H1 (cell line): ENCODE measurements at regions not wholly inside any gene's neighbourhood (a gene's known extent, or its start where the extent isn't known, plus 50 kb on each side); places are given as distances from the start of the nearest gene placed in this dataset.

Source experiments
- CTCF ChIA-PET: fragments of 300-600 bp; sonication (Branson Sonifier 250); formaldehyde crosslinking; loops from one replicate; lab custom pipeline; 2021; ENCODE audit not compliant: partially characterized antibody; lab: Charles Lee
- POLR2A ChIA-PET: fragments of 300-600 bp; sonication (Branson Sonifier 250); formaldehyde crosslinking; loops from one replicate; lab custom pipeline; 2021; ENCODE audit warnings: inconsistent platforms; ENCODE audit not compliant: partially characterized antibody; lab: Charles Lee
- DNase-seq, 2 experiments: peaks; one replicate each; pipeline versions ENCODE4 v3.0.0 to v3.0.0-alpha.2; 2010 to 2022; ENCODE audit warnings: low spot score in 2 of 2, low read depth in 1 of 2, mixed read lengths in 1 of 2
- FAIRE-seq: peaks from 2 replicates; lab custom pipeline; 2011; peaks lifted over from hg19 to GRCh38; lab: Jason Lieb, UNC
- H2AFZ ChIP-seq: 2 replicates; pipeline ENCODE4 v1.8.1; 2012; ENCODE audit warnings: low read length, inconsistent platforms
- H2AK5ac ChIP-seq: 2 replicates; pipeline ENCODE4 v1.6.1; 2013; ENCODE audit warnings: low read depth, low read length
- H2BK120ac ChIP-seq: replicated peaks from 2 replicates; pipeline ENCODE3; 2013; ENCODE audit warnings: low read depth, low read length, inconsistent platforms
- H2BK12ac ChIP-seq: 2 replicates; pipeline ENCODE4 v1.6.1; 2013; ENCODE audit warnings: low read depth, low read length
- H2BK15ac ChIP-seq: 2 replicates; pipeline ENCODE4 v1.6.1; 2013; ENCODE audit warnings: low read length
- H2BK20ac ChIP-seq: 2 replicates; pipeline ENCODE4 v1.6.1; 2013; ENCODE audit warnings: low read length
- H2BK5ac ChIP-seq: 2 replicates; pipeline ENCODE4 v1.6.1; 2013; ENCODE audit warnings: low read depth, low read length
- H3K14ac ChIP-seq: 2 replicates; pipeline ENCODE4 v1.6.1; 2013; ENCODE audit warnings: inconsistent platforms; ENCODE audit not compliant: insufficient read length
- H3K18ac ChIP-seq: 2 replicates; pipeline ENCODE4 v1.6.1; 2013; ENCODE audit warnings: low read length; ENCODE audit errors: extremely low read depth
- H3K23ac ChIP-seq: 2 replicates; pipeline ENCODE4 v1.6.1; 2013; ENCODE audit warnings: inconsistent platforms; ENCODE audit not compliant: insufficient read length
- H3K23me2 ChIP-seq: 2 replicates; pipeline ENCODE4 v1.6.1; 2013; ENCODE audit warnings: low read depth, low read length
- H3K27ac ChIP-seq: 2 replicates; pipeline ENCODE4 v1.6.1; 2011; ENCODE audit warnings: low read depth, low read length, inconsistent platforms
- H3K27me3 ChIP-seq, 4 experiments: replicated peaks in 1 of 4; 1 replicate in 1 of 4; 2 replicates in 3 of 4; pipeline versions ENCODE4 v1.6.1 to v1.8.1; 2011 to 2013; ENCODE audit warnings: low read length in 3 of 4, mild to moderate bottlenecking in 3 of 4, inconsistent platforms in 2 of 4, mixed read lengths in 2 of 4, moderate library complexity in 1 of 4; ENCODE audit not compliant: control insufficient read depth in 3 of 4, insufficient read depth in 3 of 4; ENCODE audit errors: extremely low read depth in 1 of 4
- H3K36me3 ChIP-seq, 4 experiments: 2 replicates each; pipeline versions ENCODE4 v1.6.1 to v1.8.1; 2011 to 2013; ENCODE audit warnings: mild to moderate bottlenecking in 4 of 4, low read length in 3 of 4, moderate library complexity in 2 of 4, control low read depth in 1 of 4, inconsistent platforms in 1 of 4; ENCODE audit not compliant: insufficient read depth in 4 of 4, control insufficient read depth in 2 of 4
- H3K4ac ChIP-seq: replicated peaks from 2 replicates; pipeline ENCODE3; 2013; ENCODE audit warnings: low read length, low read depth, mixed read lengths, inconsistent platforms; ENCODE audit not compliant: insufficient read length
- H3K4me1 ChIP-seq, 4 experiments: replicated peaks in 1 of 4; 1 replicate in 1 of 4; 2 replicates in 3 of 4; pipeline versions ENCODE4 v1.6.1 to v1.8.1; 2011 to 2013; ENCODE audit warnings: low read length in 3 of 4, inconsistent platforms in 2 of 4, mixed read lengths in 1 of 4; ENCODE audit not compliant: insufficient read depth in 4 of 4, control insufficient read depth in 3 of 4
- H3K4me2 ChIP-seq, 2 experiments: 2 replicates each; pipeline versions ENCODE4 v1.6.1 to v1.8.1; 2011 to 2013; ENCODE audit warnings: low read depth in 2 of 2, low read length in 2 of 2, control low read depth in 1 of 2, inconsistent platforms in 1 of 2, mild to moderate bottlenecking in 1 of 2; ENCODE audit not compliant: insufficient read depth in 1 of 2
- H3K4me3 ChIP-seq, 4 experiments: fragments of 200-600, 300-600 bp in 1 of 4; sonication (generic), shearing (Covaris generic), sonication (Bioruptor Twin) in 1 of 4; 2 replicates each; pipeline versions ENCODE4 v1.5.1 to v1.8.1; 2011 to 2016; ENCODE audit warnings: low read length in 4 of 4, low read depth in 3 of 4, control low read depth in 2 of 4, inconsistent platforms in 2 of 4, mild to moderate bottlenecking in 2 of 4, mixed read lengths in 1 of 4, moderate library complexity in 1 of 4; ENCODE audit not compliant: insufficient read depth in 2 of 4; ENCODE audit errors: extremely low read depth in 1 of 4
- H3K56ac ChIP-seq: replicated peaks from 2 replicates; pipeline ENCODE3; 2013; ENCODE audit warnings: low read depth, mild to moderate bottlenecking, mixed read lengths, low read length, inconsistent platforms; ENCODE audit not compliant: insufficient read length
- H3K79me1 ChIP-seq: 2 replicates; pipeline ENCODE4 v1.6.1; 2013; ENCODE audit warnings: low read depth, low read length, control low read depth
- H3K79me2 ChIP-seq, 2 experiments: 2 replicates each; pipeline versions ENCODE4 v1.6.1 to v1.8.1; 2012 to 2013; ENCODE audit warnings: low read length in 2 of 2, mild to moderate bottlenecking in 2 of 2, inconsistent platforms in 1 of 2; ENCODE audit not compliant: insufficient read depth in 2 of 2, control insufficient read depth in 1 of 2
- H3K9ac ChIP-seq, 4 experiments: replicated peaks in 1 of 4; 1 replicate in 1 of 4; 2 replicates in 3 of 4; pipeline versions ENCODE4 v1.6.1 to v1.8.1; 2011 to 2013; ENCODE audit warnings: low read depth in 3 of 4, low read length in 3 of 4, control low read depth in 2 of 4, mild to moderate bottlenecking in 2 of 4, moderate library complexity in 2 of 4, inconsistent platforms in 1 of 4; ENCODE audit errors: extremely low read depth in 1 of 4
- H3K9me3 ChIP-seq, 2 experiments: 2 replicates each; pipeline versions ENCODE4 v1.6.1 to v1.8.1; 2012 to 2013; ENCODE audit warnings: mild to moderate bottlenecking in 2 of 2, moderate library complexity in 2 of 2, control low read depth in 1 of 2, inconsistent platforms in 1 of 2, low read depth in 1 of 2, low read length in 1 of 2, mixed read lengths in 1 of 2; ENCODE audit not compliant: insufficient read depth in 2 of 2
- H4K20me1 ChIP-seq, 2 experiments: replicated peaks in 1 of 2; 2 replicates each; pipeline versions ENCODE3 to v1.8.1; 2011 to 2013; ENCODE audit warnings: inconsistent platforms in 2 of 2, low read length in 2 of 2, mild to moderate bottlenecking in 1 of 2; ENCODE audit not compliant: insufficient read depth in 2 of 2, control insufficient read depth in 1 of 2
- H4K5ac ChIP-seq: 2 replicates; pipeline ENCODE4 v1.6.1; 2013; ENCODE audit warnings: low read length, low read depth, mixed read lengths, inconsistent platforms; ENCODE audit not compliant: insufficient read length
- H4K8ac ChIP-seq: 2 replicates; pipeline ENCODE4 v1.8.0; 2013; ENCODE audit warnings: mild to moderate bottlenecking, moderate library complexity, low read length, inconsistent platforms; ENCODE audit not compliant: insufficient read depth; ENCODE audit errors: extremely low read depth
- H4K91ac ChIP-seq: replicated peaks from 2 replicates; pipeline ENCODE3; 2013; ENCODE audit warnings: low read length, mixed read lengths, inconsistent platforms; ENCODE audit not compliant: insufficient read length
- ATF2 ChIP-seq: IDR thresholded peaks from 2 replicates; pipeline ENCODE4 v1.6.1; 2012; ENCODE audit warnings: low read length, inconsistent platforms
- EGR1 ChIP-seq: IDR thresholded peaks from 2 replicates; pipeline ENCODE4 v1.6.1; 2011; ENCODE audit warnings: low read depth, low read length, borderline replicate concordance
- FOSL1 ChIP-seq: IDR thresholded peaks from 2 replicates; pipeline ENCODE4 v1.6.1; 2011; ENCODE audit warnings: mild to moderate bottlenecking, low read depth, low read length, moderate library complexity; ENCODE audit not compliant: insufficient read depth
- JUND ChIP-seq: IDR thresholded peaks from 2 replicates; pipeline ENCODE4 v1.6.1; 2011; ENCODE audit warnings: mild to moderate bottlenecking, improper control_type of control experiment, low read length
- MAFK ChIP-seq: IDR thresholded peaks from 2 replicates; pipeline ENCODE4 v1.6.1; 2012; ENCODE audit warnings: low read depth, mild to moderate bottlenecking, improper control_type of control experiment, low read length
- NANOG ChIP-seq: IDR thresholded peaks from 2 replicates; pipeline ENCODE4 v1.6.1; 2011; ENCODE audit warnings: low read length, low read depth, mild to moderate bottlenecking, inconsistent platforms; ENCODE audit not compliant: insufficient read depth, poor library complexity, severe bottlenecking
- RAD21 ChIP-seq, 2 experiments: IDR thresholded peaks in 1 of 2; conservative IDR thresholded peaks in 1 of 2; 2 replicates each; pipeline ENCODE4 v1.6.1; 2011; ENCODE audit warnings: low read depth in 2 of 2, low read length in 2 of 2, improper control_type of control experiment in 1 of 2, inconsistent platforms in 1 of 2, mild to moderate bottlenecking in 1 of 2, moderate library complexity in 1 of 2
- RNF2 ChIP-seq: fragments of 200-900, 300-1000 bp; sonication (generic); IDR thresholded peaks from 2 replicates; pipeline ENCODE4 v1.7.1; 2016; ENCODE audit warnings: borderline replicate concordance, low read depth, mild to moderate bottlenecking, antibody characterized with exemption, low read length; ENCODE audit not compliant: poor library complexity, severe bottlenecking; ENCODE audit errors: missing control alignments
- TBP ChIP-seq: IDR thresholded peaks from 2 replicates; pipeline ENCODE4 v1.6.1; 2011; ENCODE audit warnings: low read depth, low read length, improper control_type of control experiment
- TCF12 ChIP-seq: IDR thresholded peaks from 2 replicates; pipeline ENCODE4 v1.6.1; 2011; ENCODE audit warnings: low read depth, mild to moderate bottlenecking, low read length
- WGBS, 2 experiments: shearing (Covaris generic) in 1 of 2; methylation state at CpG; one replicate each; pipeline versions ENCODE4 v1.1.6 to v1.1.7; 2013 to 2015; ENCODE audit warnings: low lambda C conversion rate in 2 of 2, mixed read lengths in 2 of 2, inconsistent platforms in 1 of 2, low coverage in 1 of 2, missing lambda C conversion rate in 1 of 2; ENCODE audit not compliant: insufficient replicate concordance in 2 of 2, insufficient coverage in 1 of 2, insufficient read length in 1 of 2; ENCODE audit errors: extremely low coverage in 1 of 2, missing lambda C conversion rate in 1 of 2; 5-methylcytosine and 5-hydroxymethylcytosine counted together
- TF ChIP-seq, protein P1 (sequence below): IDR thresholded peaks from 2 replicates; pipeline ENCODE4 v1.6.1; 2012; ENCODE audit warnings: inconsistent platforms

- Histone ChIP-seq H3K9ac (no peak overlapping the region), H4K91ac (no peak overlapping the region), H3K4me1 (peaks cover 0 to 6% (median 0%) of the 10 kb centered on the region in 4 experiments; a peak in 1 of 7 replicates), H3K27me3 (no peaks in the 10 kb centered on the region), H3K4me3 (no peak overlapping the region), H3K18ac (no peak overlapping the region), H2BK20ac (no peak overlapping the region), H2AFZ (no peak overlapping the region), H3K79me1 (no peaks in the 10 kb centered on the region), H2AK5ac (no peak overlapping the region), H3K4ac (no peak overlapping the region), H3K14ac (no peak overlapping the region), H3K79me2 (no peaks in the 10 kb centered on the region), H2BK120ac (no peak overlapping the region), H3K4me2 (no peak overlapping the region), H4K20me1 (no peaks in the 10 kb centered on the region), H2BK5ac (no peak overlapping the region), H2BK12ac (no peak overlapping the region), H2BK15ac (no peak overlapping the region), H3K9me3 (no peaks in the 10 kb centered on the region), H3K27ac (no peak overlapping the region), H3K23me2 (no peaks in the 10 kb centered on the region), H3K56ac (no peak overlapping the region), H3K23ac (no peak overlapping the region), H3K36me3 (no peaks in the 10 kb centered on the region), H4K8ac (no peak overlapping the region), H4K5ac (no peak overlapping the region)
- ChIA-PET POLR2A (no interaction called here), CTCF (no interaction called here)
- no peak for DNase-seq
- WGBS, 2 experiments = 88 to 100% methylated on average over 2 to 5 of the region's 5 CpGs
- no peak for FAIRE-seq
- TF ChIP-seq MAFK = no peak
- TF ChIP-seq NANOG = no peak
- no peak for TF ChIP-seq RNF2
- TF ChIP-seq FOSL1 = no peak
- no peak for TF ChIP-seq TCF12
- TF ChIP-seq EGR1 = no peak
- TF ChIP-seq JUND = no peak
- TF ChIP-seq RAD21 (IDR thresholded peaks at IDR 0.05 in 1 of 2, conservative IDR thresholded peaks at IDR 0.05 in 1 of 2; ENCODE audit: low read depth in 2 of 2, low read length in 2 of 2) = no peak
- no peak for TF ChIP-seq TBP
- no peak for TF ChIP-seq ATF2
- TF ChIP-seq, protein P1, sequence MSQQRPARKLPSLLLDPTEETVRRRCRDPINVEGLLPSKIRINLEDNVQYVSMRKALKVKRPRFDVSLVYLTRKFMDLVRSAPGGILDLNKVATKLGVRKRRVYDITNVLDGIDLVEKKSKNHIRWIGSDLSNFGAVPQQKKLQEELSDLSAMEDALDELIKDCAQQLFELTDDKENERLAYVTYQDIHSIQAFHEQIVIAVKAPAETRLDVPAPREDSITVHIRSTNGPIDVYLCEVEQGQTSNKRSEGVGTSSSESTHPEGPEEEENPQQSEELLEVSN = no peak
These were observed 64.8 kb upstream of the FOXQ1 start for GRCh38 chr6:1247056-1247455.
